DOHH2 (cell line): ENCODE measurements at regions not wholly inside any gene's neighbourhood (a gene's known extent, or its start where the extent isn't known, plus 50 kb on each side); places are given as distances from the start of the nearest gene placed in this dataset.
"Not testable (repeated sequence)": the region's sequence is repeated elsewhere in the genome, so short reads cannot be mapped to it uniquely, and the experiment has no call there.

Experiments used
- H3F3A ChIP-seq: fragments of 200-600 bp; sonication (generic), shearing (Covaris generic); 2 replicates; pipeline ENCODE4 v1.6.0; 2016; ENCODE audit warnings: antibody characterized with exemption, mild to moderate bottlenecking; ENCODE audit not compliant: control insufficient read depth, insufficient read depth
- H3K27ac ChIP-seq: fragments of 200-600 bp; sonication (generic); 2 replicates; pipeline ENCODE4 v1.5.1; 2014; ENCODE audit warnings: low read depth, mild to moderate bottlenecking, low read length, moderate library complexity
- H3K27me3 ChIP-seq: fragments of 200-600 bp; sonication (generic); 2 replicates; pipeline ENCODE4 v1.6.1; 2014; ENCODE audit warnings: mild to moderate bottlenecking, low read length, mixed read lengths; ENCODE audit not compliant: control insufficient read depth
- H3K36me3 ChIP-seq: fragments of 200-600 bp; sonication (generic); 2 replicates; pipeline ENCODE4 v1.6.1; 2014; ENCODE audit warnings: mild to moderate bottlenecking, low read length, moderate library complexity, mixed read lengths; ENCODE audit not compliant: control insufficient read depth
- H3K4me1 ChIP-seq: fragments of 200-600 bp; sonication (generic); 2 replicates; pipeline ENCODE4 v1.6.1; 2014; ENCODE audit warnings: mild to moderate bottlenecking, low read length, mixed read lengths; ENCODE audit not compliant: control insufficient read depth
- H3K4me2 ChIP-seq: fragments of 200-600 bp; sonication (generic); 2 replicates; pipeline ENCODE4 v1.6.0; 2014; ENCODE audit warnings: mild to moderate bottlenecking, low read length, moderate library complexity
- H3K4me3 ChIP-seq: fragments of 200-600 bp; sonication (generic); 2 replicates; pipeline ENCODE4 v1.5.1; 2014; ENCODE audit warnings: mild to moderate bottlenecking, low read length, mixed read lengths
- H3K79me2 ChIP-seq: fragments of 200-600 bp; sonication (generic); 2 replicates; pipeline ENCODE4 v1.6.1; 2014; ENCODE audit warnings: mild to moderate bottlenecking, low read length, mixed read lengths; ENCODE audit not compliant: control insufficient read depth
- H3K9me2 ChIP-seq: fragments of 200-600 bp; sonication (generic); replicated peaks from 2 replicates; pipeline ENCODE4 v1.6.1; 2014; ENCODE audit warnings: mild to moderate bottlenecking, low read length, mixed read lengths; ENCODE audit not compliant: control insufficient read depth
- H3K9me3 ChIP-seq: fragments of 200-600 bp; sonication (generic); 2 replicates; pipeline ENCODE4 v1.6.1; 2014; ENCODE audit warnings: antibody characterized with exemption, low read length, mixed read lengths; ENCODE audit not compliant: control insufficient read depth, insufficient read depth
- H4K20me1 ChIP-seq: fragments of 200-600 bp; sonication (generic); 2 replicates; pipeline ENCODE4 v1.6.0; 2014; ENCODE audit warnings: low read depth, mild to moderate bottlenecking, antibody characterized with exemption, low read length, moderate library complexity; ENCODE audit not compliant: control insufficient read depth, insufficient read depth
- CTCF ChIP-seq: fragments of 200-600 bp; sonication (generic); IDR thresholded peaks from one replicate; pipeline ENCODE4 v1.5.1; 2014; ENCODE audit warnings: antibody characterized with exemption, mild to moderate bottlenecking, low read depth, low read length; ENCODE audit not compliant: poor library complexity, severe bottlenecking
- EZH2phosphoT487 ChIP-seq: fragments of 200-600 bp; sonication (generic); IDR thresholded peaks from 2 replicates; pipeline ENCODE4 v1.6.1; 2017; ENCODE audit warnings: borderline replicate concordance, mild to moderate bottlenecking, antibody characterized with exemption, low read length, moderate library complexity, mixed read lengths

- Histone ChIP-seq H3K4me3 (no peak overlapping the region), H3K36me3 (no peaks in the 10 kb centered on the region), H3K27me3 (no peaks in the 10 kb centered on the region), H4K20me1 (no peaks in the 10 kb centered on the region), H3F3A (no peaks in the 10 kb centered on the region), H3K4me1 (no peaks in the 10 kb centered on the region), H3K79me2 (no peaks in the 10 kb centered on the region), H3K9me3 (no peaks in the 10 kb centered on the region), H3K4me2 (no peak overlapping the region), H3K9me2 (no peaks in the 10 kb centered on the region), H3K27ac (no peak overlapping the region)
- no peak for TF ChIP-seq CTCF
- no peak for TF ChIP-seq EZH2phosphoT487
These were observed 112.5 kb downstream of the HMHB1 start for GRCh38 chr5:143924311-143924978.

DNA sequence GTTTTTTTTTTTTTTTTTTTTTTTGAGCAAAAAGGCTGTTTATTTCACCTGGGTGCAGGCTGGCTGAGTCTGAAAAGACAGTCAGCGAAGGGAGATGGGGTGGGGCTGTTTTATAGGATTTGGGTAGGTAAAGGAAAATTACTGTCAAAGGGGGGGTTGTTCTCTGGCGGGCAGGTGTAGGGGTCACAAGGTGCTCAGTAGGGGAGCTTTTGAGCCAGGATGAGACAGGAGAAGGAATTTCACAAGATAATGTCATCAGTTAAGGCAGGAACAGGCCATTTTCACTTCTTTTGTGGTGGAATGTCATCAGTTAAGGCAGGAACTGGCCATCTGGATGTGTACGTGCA, 113.0 kb downstream of the HMHB1 start:
- not testable (repeated sequence) for H4K20me1 ChIP-seq, H3K4me3 ChIP-seq, H3K9me2 ChIP-seq, H3K27me3 ChIP-seq, H3K79me2 ChIP-seq, H3K36me3 ChIP-seq, H3K9me3 ChIP-seq, H3K4me1 ChIP-seq, H3F3A ChIP-seq, H3K27ac ChIP-seq, H3K4me2 ChIP-seq

DNA sequence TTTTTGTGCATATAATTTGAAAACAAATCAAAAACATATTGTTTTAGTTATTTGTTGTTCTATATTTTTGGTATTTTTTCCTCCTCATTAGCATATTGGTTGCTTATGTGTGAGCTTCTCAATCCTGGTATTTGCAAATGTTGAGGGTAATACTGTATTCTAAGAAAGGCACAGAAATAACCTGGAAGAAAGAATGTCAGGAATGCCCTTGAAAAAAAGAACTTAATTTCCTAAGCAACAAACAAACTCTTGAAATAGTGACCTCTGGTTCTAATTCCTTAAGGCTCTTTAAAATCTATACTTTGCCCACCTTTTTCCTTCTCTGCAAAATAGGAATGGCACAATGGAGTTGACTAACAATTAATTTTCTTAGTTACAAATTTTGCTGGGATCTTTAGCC, 117.5 kb downstream of the HMHB1 start:
- no peak overlapping the region for H3K27ac ChIP-seq

More for the DNA sequence above, 117.5 kb downstream of the HMHB1 start:
- H3K9me2 ChIP-seq = no peaks in the 10 kb centered on the region
- H3K4me3 ChIP-seq = no peak overlapping the region
- H3K4me1 ChIP-seq = no peaks in the 10 kb centered on the region
- H3K4me2 ChIP-seq = no peak overlapping the region
- TF ChIP-seq EZH2phosphoT487 (no peak), CTCF (no peak)
- no peaks in the 10 kb centered on the region for H4K20me1 ChIP-seq
- no peaks in the 10 kb centered on the region for H3K79me2 ChIP-seq
- 0 out of 2 replicates have a peak, but pooled peaks cover 2% of the 10 kb centered on the region for H3K9me3 ChIP-seq
- H3F3A ChIP-seq = no peaks in the 10 kb centered on the region
- H3K27me3 ChIP-seq = no peaks in the 10 kb centered on the region
- H3K36me3 ChIP-seq = no peaks in the 10 kb centered on the region
